GM10266 (cell line): ENCODE measurements at regions not wholly inside any gene's neighbourhood (a gene's known extent, or its start where the extent isn't known, plus 50 kb on each side); places are given as distances from the start of the nearest gene placed in this dataset.
"Not testable (repeated sequence)": the region's sequence is repeated elsewhere in the genome, so short reads cannot be mapped to it uniquely, and the experiment has no call there.

Source experiments
- DNase-seq: peaks from one replicate; pipeline ENCODE4 v3.0.0; 2012; ENCODE audit errors: extremely low spot score
- CTCF ChIP-seq: IDR thresholded peaks from 2 replicates; pipeline ENCODE4 v1.5.1; 2012; ENCODE audit warnings: mild to moderate bottlenecking, low read depth; ENCODE audit not compliant: control insufficient read depth, insufficient read depth; ENCODE audit errors: missing control alignments

- DNase-seq, result no peak
- TF ChIP-seq CTCF, result no peak
These were observed 333.4 kb downstream of the INSIG2 start for GRCh38 chr2:118421648-118422047.

- DNase-seq, result no peak
- TF ChIP-seq CTCF, result no peak
These were observed 329.3 kb downstream of the INSIG2 start for GRCh38 chr2:118417406-118418120.

GRCh38 chr2:118415186-118415585 is 326.9 kb downstream of the INSIG2 start:
- DNase-seq, result not testable (repeated sequence)

GRCh38 chr2:118403658-118404451 is 315.6 kb downstream of the INSIG2 start:
- TF ChIP-seq CTCF, result no peak
- DNase-seq, result no peak

- no peak for TF ChIP-seq CTCF
- DNase-seq, result no peak
These were observed 300.5 kb downstream of the INSIG2 start for GRCh38 chr2:118388771-118389170.

GRCh38 chr2:118387509-118387908 is 299.2 kb downstream of the INSIG2 start:
- no peak for TF ChIP-seq CTCF
- DNase-seq, result no peak

- no peak for TF ChIP-seq CTCF
These were observed 298.5 kb downstream of the INSIG2 start for GRCh38 chr2:118386641-118387302.

More at GRCh38 chr2:118386641-118387302, 298.5 kb downstream of the INSIG2 start:
- DNase-seq, result no peak
